ENCODE measurements at regions not wholly inside any gene's neighbourhood (a gene's known extent, or its start where the extent isn't known, plus 50 kb on each side); places are given as distances from the start of the nearest gene placed in this dataset.

DNA sequence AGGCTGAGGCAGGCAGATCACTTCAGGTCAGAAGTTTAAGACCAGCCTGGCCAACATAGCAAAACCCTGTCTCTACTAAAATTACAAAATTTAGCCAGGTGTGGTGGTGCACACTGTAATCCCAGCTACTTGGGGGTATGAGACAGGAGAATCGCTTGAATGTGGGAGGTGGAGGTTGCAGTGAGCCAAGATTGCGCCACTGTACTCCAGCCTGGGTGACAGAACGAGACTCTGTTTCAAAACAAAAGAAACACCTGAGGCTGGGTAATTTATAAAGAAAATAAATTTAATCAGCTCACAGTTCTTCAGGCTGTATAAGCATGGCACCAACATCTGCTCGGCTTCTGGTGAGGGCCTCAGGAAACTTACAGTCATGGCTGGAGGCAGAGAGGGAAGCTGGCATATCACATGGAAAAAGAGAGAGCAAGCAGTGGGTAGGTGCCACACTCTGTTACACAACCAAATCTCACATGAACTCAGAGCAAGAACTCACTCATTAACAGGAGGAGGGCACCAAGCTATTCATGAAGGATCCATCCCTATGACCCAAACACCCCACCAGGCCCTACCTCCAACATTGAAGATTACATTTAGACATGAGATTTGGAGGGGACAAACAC lies 244.1 kb upstream of the RBBP8 start:
- no peak for TF ChIP-seq POLR2A (IDR thresholded peaks at IDR 0.05)
- TF ChIP-seq, protein P1, sequence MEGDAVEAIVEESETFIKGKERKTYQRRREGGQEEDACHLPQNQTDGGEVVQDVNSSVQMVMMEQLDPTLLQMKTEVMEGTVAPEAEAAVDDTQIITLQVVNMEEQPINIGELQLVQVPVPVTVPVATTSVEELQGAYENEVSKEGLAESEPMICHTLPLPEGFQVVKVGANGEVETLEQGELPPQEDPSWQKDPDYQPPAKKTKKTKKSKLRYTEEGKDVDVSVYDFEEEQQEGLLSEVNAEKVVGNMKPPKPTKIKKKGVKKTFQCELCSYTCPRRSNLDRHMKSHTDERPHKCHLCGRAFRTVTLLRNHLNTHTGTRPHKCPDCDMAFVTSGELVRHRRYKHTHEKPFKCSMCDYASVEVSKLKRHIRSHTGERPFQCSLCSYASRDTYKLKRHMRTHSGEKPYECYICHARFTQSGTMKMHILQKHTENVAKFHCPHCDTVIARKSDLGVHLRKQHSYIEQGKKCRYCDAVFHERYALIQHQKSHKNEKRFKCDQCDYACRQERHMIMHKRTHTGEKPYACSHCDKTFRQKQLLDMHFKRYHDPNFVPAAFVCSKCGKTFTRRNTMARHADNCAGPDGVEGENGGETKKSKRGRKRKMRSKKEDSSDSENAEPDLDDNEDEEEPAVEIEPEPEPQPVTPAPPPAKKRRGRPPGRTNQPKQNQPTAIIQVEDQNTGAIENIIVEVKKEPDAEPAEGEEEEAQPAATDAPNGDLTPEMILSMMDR (IDR thresholded peaks at IDR 0.05) = no peak

Measured in Peyer's patch (tissue), 4 donors.